GM23248 (cell line): ENCODE measurements at regions not wholly inside any gene's neighbourhood (a gene's known extent, or its start where the extent isn't known, plus 50 kb on each side); places are given as distances from the start of the nearest gene placed in this dataset.

ENCODE experiments used
- EZH2 ChIP-seq: fragments of 200-600 bp; sonication (generic); IDR thresholded peaks from 2 replicates; pipeline ENCODE4 v1.6.1; 2018; ENCODE audit warnings: antibody characterized with exemption, mild to moderate bottlenecking; ENCODE audit not compliant: insufficient read depth, poor library complexity, severe bottlenecking
- EZH2phosphoT487 ChIP-seq: fragments of 200-600 bp; sonication (generic); IDR thresholded peaks from 2 replicates; pipeline ENCODE4 v1.6.1; 2018; ENCODE audit warnings: antibody characterized with exemption, moderate library complexity, mild to moderate bottlenecking, low read depth; ENCODE audit not compliant: insufficient read depth

- no peak for TF ChIP-seq EZH2
- no peak for TF ChIP-seq EZH2phosphoT487
These were observed 187.9 kb upstream of the STXBP6 start for GRCh38 chr14:25237845-25238244.
